NCI-H2029 (cell line): ENCODE measurements at regions not wholly inside any gene's neighbourhood (a gene's known extent, or its start where the extent isn't known, plus 50 kb on each side); places are given as distances from the start of the nearest gene placed in this dataset.
A peak's percentile ranks its signal among the peaks of the same experiment; 100 is the strongest.

Experiments used
- DNase-seq: peaks from one replicate; lab custom pipeline; 2025; lab: John Stamatoyannopoulos, UW

DNA sequence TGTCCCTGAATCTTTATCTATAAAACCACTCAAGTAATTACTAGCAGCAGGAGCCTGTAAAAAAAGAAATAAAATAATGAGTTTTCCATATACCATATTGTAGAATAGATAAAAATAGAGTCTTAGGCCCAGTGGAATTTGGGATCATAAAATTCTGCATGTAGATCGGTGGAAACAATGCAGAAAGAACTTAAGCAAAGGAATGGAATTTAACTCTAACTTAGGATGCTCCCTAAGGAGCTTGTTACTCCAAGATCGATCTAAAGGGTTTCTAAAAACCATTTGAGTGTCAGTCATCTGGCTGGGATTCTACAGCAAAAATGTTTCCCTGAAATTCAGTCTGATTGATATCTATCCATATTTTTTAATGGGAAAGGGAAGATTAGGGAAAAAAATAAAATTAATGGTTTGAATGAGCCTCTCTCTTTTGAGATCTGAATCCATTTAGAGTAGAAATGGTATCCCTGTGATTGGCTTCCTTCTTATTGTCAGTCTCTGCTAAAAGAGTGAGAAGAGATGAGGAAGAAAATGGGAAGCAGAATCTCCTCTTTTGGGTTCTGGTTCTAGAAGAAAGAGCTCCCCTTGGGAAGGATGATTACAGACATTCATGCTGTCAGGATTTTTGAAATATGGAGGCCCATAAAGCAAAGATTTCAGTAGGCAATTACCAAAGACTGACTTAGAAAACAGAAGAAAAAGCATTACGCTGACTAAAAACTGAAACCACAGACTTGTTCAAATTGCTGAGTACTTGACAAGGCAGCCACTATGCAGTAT is 564.3 kb upstream of the MARCKS start:
- DNase-seq, result no peak

GRCh38 chr6:113293423-113293740 is 563.8 kb upstream of the MARCKS start:
- DNase-seq, result no peak

- DNase-seq, result no peak
Measured at GRCh38 chr6:113299531-113299930, 557.6 kb upstream of the MARCKS start.

DNA sequence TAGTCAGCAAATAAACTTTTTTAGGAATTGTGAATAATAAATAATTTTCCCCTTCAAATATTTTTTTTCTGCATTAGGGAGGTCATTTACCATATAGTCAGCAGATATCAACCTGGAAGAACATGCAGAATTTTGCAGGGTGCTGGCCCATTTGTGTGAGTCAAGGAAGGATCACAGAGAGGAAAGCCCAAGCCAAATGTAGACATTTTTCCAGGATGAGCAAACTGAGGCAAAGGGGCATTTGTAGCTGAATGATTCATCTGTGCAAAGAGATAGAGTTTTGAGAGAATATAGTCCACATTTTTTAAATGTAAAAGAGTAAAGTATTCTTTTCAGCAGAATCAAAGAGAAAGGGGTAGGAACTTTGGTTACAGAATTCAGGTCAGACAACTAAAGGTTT is 555.5 kb upstream of the MARCKS start:
- DNase-seq, result no peak

DNA sequence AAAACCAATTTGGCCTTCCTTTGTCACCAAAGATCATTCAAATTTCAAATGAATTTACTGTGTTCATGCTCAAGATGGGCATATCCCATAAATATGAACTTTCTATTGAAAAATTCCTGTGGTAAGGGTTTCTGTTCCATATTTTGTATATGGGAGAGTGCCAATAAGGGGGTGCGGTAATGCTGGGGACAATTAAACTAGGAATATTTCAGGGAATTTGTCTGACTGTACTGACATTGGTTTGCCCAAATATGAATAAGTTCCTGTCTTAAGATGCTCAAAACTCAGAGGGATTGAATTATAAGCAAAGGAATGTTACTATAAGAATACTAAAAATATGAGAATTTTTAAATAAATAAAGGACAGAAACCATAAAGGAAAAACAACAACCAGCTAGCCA is 553.0 kb upstream of the MARCKS start:
- no peak for DNase-seq

GRCh38 chr6:113306552-113307145 is 550.5 kb upstream of the MARCKS start:
- no peak for DNase-seq

DNA sequence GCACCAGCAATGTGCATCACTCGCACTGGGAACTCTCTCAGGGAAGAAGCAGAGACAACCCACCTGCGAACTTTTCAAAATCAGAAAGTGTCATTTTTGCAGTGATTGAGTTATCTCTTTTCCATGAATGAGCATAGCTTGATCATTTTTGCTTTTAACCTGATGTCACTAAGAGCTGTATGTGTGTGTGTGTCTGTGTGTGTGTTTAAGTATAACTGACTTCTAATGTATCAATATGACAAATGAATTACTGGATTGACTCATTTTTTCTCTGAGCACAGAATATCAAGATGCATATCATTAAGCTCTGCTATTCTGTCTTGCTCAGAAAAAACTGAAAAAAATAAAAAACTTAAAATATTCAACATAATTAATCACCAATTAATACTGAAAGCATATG is 548.9 kb upstream of the MARCKS start:
- no peak for DNase-seq

DNA sequence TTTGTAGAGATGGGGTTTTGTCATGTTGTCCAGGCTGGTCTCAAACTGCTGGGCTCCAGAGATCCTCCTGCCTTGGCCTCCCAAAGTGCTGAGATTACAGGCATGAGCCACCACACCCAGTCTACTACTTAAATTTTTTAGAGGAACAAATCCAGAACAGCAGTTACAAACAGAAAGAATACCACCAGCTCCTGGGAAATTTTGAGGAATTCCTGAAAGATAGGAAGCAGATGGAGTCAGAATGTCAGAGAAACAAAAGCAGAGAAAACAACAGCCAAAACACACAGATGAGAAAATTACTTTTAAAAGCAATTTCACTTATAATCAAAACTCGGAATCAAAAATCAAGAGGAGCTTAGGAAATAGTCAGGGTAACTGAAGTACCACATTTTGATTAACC is 543.3 kb upstream of the MARCKS start:
- DNase-seq, result no peak

DNA sequence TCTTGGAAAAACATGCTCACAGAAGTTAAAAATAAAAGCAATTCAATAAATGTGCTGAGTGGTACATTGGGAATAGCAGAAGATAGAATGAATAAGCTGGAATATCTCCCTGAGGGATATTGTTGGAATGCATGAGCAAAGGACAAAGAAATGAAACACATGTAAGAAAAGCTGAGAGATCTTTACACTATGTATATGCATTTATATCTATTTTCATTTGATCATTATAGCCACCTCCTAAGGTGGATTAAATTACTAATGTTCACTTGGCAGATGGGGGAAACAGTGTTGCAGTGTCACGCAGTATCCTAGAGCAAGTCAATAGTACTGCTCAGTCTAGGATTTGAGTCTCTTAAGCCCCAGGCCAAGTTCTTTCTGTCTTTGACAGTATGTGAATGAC is 542.0 kb upstream of the MARCKS start:
- no peak for DNase-seq

- no peak for DNase-seq
Measured at GRCh38 chr6:113315879-113316278, 541.3 kb upstream of the MARCKS start.

GRCh38 chr6:113317442-113317841 is 539.7 kb upstream of the MARCKS start:
- no peak for DNase-seq

DNA sequence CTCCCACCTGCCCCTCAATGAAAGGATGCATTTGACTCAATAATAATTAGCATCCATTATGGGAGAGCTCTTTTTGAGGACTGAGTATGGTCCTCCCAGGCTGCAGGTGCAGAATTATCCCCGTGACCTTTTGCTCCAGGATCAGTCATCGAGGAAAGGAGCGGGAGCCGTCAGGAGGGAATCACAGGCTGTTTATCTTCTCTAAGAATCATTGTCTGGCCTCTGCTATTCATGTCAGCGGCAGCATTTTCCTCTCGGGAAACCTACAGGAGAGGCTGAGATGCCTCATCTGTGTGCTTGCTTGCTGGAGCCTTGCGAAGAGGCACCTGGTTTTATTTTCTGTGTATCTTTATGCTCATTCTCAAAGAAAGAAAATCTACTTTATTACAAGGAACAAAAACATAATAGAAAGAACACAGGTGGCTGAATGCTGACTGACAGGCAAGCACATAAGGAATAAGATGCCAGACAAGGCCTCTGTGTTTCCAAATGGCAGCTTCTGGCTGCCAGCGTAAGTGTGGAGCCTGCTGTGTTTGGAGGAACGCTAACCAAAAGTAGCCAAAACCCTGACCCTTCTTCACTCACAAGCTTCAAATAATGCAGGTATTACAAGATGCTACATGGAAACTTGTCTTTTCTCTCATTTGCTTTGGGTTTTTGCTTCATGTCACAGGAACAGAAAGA is 539.1 kb upstream of the MARCKS start:
- no peak for DNase-seq

DNA sequence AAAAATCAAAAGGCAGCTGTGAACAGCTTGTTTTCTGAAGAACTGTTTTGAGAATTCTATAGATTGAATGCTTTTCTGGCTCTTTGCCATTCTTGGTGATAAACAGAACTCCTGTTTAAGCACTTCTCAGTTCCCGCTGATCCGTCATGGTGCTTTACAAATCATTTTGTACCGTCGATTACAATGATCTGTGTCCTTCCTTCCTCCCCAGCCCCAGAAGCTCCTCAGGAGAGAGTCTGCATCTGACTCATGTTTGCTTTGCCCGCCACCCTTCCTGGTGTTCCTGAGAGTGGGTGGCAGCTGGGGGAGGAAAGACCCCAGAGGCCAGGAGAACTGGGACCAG is 538.6 kb upstream of the MARCKS start:
- DNase-seq, result no peak

DNA sequence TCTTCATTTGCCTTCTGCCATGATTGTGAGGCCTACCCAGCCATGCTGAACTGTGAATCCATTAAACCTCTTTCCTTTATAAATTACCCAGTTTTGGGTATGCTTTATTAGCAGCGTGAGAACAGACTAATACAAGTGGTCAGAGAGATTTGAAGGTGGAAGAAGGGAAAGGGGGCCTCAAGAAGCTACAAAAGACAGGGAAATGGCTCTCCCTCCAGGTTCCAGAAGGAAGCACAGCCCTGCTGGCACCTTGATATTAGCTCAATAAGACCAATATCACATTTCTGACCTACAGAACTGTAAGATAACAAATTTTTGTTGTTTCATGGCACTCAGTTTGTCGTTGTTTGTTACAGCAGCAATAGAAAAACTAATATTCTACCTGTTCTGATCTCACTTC is 536.5 kb upstream of the MARCKS start:
- DNase-seq, result no peak

- no peak for DNase-seq
Measured at GRCh38 chr6:113326781-113327180, 530.4 kb upstream of the MARCKS start.

- no peak for DNase-seq
Measured at GRCh38 chr6:113328886-113329381, 528.2 kb upstream of the MARCKS start.

DNA sequence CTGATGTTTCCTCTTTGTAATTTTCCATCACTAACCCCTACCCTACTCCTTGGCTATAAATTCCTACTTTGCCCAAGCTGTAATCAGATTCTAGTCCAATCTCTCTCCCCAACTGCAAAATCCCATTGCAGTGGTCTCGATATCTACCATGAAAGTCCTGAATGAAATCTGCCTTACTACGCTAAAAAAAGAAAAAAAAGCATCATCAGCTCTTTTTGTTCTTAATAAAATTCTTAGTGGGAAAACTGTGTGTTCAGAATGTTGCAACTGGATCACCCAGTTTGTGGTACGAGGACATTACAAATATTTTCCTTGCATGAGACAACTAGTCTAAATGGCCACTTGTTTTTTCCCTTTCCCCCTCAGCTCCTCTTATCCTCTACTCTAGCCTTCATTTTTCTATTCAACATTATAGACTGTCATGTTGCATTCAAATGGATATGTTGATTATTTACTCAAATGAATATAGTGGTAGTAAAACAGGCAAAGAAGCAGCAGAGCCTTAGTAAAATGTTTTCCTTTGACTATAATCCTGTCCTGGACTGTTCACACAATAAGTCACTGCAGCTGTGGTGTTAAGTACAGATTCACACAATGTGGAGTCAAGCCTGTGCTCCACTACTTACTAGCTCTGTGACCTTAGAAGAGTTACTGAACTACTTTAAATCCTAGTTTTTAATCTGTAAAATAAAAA is 527.1 kb upstream of the MARCKS start:
- peak; percentile 25 for DNase-seq

GRCh38 chr6:113330636-113330946 is 526.6 kb upstream of the MARCKS start:
- peak; percentile 46 for DNase-seq

GRCh38 chr6:113331021-113331420 is 526.1 kb upstream of the MARCKS start:
- peak; percentile 6 for DNase-seq

DNA sequence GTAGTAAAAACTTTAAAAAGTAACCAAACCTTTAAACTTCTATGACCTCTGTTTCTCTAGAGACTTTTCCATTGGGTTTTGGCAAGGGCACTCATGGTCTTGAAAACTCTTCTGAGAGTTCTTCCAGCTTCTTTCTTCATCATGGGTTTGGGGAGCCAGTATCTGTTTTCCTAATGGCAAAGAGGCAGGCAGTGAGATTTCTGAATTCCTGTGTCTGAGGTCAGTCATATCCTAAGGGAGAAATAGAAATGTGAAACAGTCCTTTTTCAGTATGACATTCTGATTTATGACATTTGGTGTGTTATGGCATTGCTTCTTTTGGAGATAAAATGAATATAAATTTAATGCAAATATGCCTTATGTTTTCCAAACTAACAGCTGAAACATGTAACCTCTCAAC is 518.5 kb upstream of the MARCKS start:
- DNase-seq, result no peak

GRCh38 chr6:113339209-113339608 is 517.9 kb upstream of the MARCKS start:
- no peak for DNase-seq

DNA sequence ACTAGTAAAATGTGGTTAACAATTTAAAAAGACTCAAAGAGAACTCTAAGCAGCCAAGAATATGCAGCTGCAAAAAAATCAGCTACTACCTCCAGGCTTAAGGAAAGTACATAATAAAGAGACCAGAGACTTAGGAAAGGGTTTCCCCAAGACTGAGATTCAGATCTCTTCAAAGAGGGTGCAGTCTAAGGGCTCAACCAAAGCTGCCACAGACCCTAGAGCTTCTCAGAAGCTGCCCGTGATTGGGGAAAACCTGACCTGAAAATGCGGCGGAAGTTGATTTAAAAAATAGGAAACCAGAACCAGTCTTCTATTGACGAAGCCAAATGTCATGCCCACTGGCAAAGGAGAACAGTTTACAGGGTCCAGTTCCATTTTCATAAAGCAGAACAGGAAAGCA is 516.8 kb upstream of the MARCKS start:
- DNase-seq, result no peak

- DNase-seq, result no peak
Measured at GRCh38 chr6:113343940-113344339, 513.2 kb upstream of the MARCKS start.
